Testis (tissue), 2 donors: ENCODE measurements at regions not wholly inside any gene's neighbourhood (a gene's known extent, or its start where the extent isn't known, plus 50 kb on each side); places are given as distances from the start of the nearest gene placed in this dataset.

ENCODE experiments used
- DNase-seq: peaks from one replicate; pipeline ENCODE4 v3.0.0-alpha.2; 2019
- H3K27ac ChIP-seq, 2 donors: fragments of 200-600 bp; sonication (generic); one replicate each; pipeline ENCODE4 v1.5.1; 2019
- H3K27me3 ChIP-seq: fragments of 200-600 bp; sonication (generic); one replicate; pipeline ENCODE4 v1.5.1; 2019
- H3K36me3 ChIP-seq: fragments of 200-600 bp; sonication (generic); one replicate; pipeline ENCODE4 v1.5.1; 2017; ENCODE audit warnings: low read depth; ENCODE audit errors: missing control alignments
- H3K4me1 ChIP-seq: fragments of 200-600 bp; sonication (generic); one replicate; pipeline ENCODE4 v1.5.1; 2019
- H3K4me3 ChIP-seq, 2 donors: fragments of 200-600 bp; sonication (generic); one replicate each; pipeline ENCODE4 v1.5.1; 2017 to 2019
- H3K9me3 ChIP-seq: fragments of 200-600 bp; sonication (generic); one replicate; pipeline ENCODE4 v1.5.1; 2017
- CTCF ChIP-seq, 3 experiments: fragments of 450-650 bp in 2 of 3; fragments of 200-600 bp in 1 of 3; sonication (generic) in 1 of 3; IDR thresholded peaks; one replicate each; pipeline ENCODE4 v1.5.1; 2016 to 2019; ENCODE audit warnings: antibody characterized with exemption in 3 of 3, mild to moderate bottlenecking in 2 of 3, moderate library complexity in 1 of 3
- POLR2A ChIP-seq: fragments of 450-650 bp; IDR thresholded peaks from one replicate; pipeline ENCODE4 v1.6.1; 2017; ENCODE audit warnings: antibody characterized with exemption, mild to moderate bottlenecking, moderate library complexity
- WGBS, 2 donors: methylation state at CpG; one replicate each; pipeline ENCODE4 v1.1.5; 2018; 5-methylcytosine and 5-hydroxymethylcytosine counted together
- intact Hi-C: fragments of 100-400 bp; cut with DNase I; formaldehyde crosslinking; loops from one replicate; pipeline ENCODE4 v1.15.1; 2023; ENCODE audit warnings: low total_unique reads

DNA sequence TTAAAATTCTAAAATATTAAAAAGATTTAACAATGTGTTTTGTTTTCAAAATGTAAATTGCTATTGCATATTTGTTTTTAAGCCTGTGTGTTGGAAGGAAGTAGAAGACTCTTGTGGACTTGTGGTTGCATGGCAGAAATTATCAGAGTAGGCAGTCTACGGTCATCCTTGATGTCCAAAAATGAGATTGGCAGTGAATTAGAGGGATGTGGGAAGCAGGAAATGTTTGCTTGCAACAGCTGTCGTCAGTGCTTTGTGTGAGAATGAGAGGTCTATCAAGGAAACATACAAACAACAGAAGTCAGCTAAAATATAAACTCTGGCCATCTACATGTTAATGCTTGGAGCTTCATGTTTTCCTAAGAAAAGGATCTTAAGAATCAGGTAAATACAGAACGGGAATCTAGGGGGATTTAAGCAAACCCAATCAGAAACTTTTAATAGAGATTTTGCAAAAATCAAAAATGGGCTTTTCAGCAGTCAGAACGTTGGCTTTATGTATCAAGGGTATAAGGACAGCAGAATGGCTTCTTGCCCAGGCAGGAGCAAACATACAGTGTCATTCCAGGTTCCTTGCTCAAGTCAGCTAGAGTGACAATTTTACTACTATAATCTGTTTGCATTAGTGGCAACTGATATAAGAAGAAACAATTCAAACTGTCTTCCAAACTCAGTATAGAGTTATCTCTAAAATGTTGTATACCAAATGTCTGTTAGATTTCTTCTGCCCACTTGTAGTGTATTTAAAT lies 196.7 kb downstream of the CYB561 start:
- no peak overlapping the region for H3K27ac ChIP-seq
- no peaks in the 10 kb centered on the region for H3K27me3 ChIP-seq
- no peaks in the 10 kb centered on the region for H3K4me1 ChIP-seq
- no peaks in the 10 kb centered on the region for H3K9me3 ChIP-seq
- WGBS, 2 donors, result 47 to 50% methylated on average over 4 of the region's 4 CpGs
- no peak for DNase-seq
- H3K4me3 ChIP-seq, result no peak overlapping the region
- H3K36me3 ChIP-seq, result no peaks in the 10 kb centered on the region
- intact Hi-C loops, result no loop called here
- no peak for TF ChIP-seq POLR2A
- TF ChIP-seq CTCF (IDR thresholded peaks at IDR 0.05), result no peak

- TF ChIP-seq CTCF (IDR thresholded peaks at IDR 0.05), result no peak
- no peak for TF ChIP-seq POLR2A
- WGBS, 2 donors, result 42 to 49% methylated on average over 3 of the region's 3 CpGs
- H3K4me3 ChIP-seq, result no peak overlapping the region
- no peaks in the 10 kb centered on the region for H3K36me3 ChIP-seq
- intact Hi-C loops, result no loop called here
- H3K9me3 ChIP-seq, result no peaks in the 10 kb centered on the region
- no peak for DNase-seq
- no peaks in the 10 kb centered on the region for H3K27me3 ChIP-seq
- H3K4me1 ChIP-seq, result no peaks in the 10 kb centered on the region
- no peak overlapping the region for H3K27ac ChIP-seq
Observed at GRCh38 chr17:63250830-63251229, 195.3 kb downstream of the CYB561 start.

DNA sequence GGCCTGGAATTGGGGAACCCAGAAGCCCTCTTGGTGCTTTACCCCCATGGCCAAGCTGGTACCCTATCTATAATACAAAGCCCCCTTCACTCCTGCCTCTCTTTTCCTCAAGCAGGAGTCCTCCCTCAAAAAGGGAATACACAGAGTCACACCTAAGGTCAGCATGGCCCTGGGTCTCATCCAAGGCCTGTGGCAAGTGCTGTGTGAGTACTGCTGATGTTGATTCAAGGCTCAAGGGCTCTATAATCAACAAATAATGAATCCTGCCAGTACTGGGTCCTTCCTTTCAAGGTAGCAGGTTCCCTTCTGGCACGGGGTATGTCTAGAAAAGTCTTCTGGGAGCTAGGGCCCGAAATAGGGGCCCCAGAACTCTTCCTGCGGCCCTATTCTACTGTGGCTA lies 187.3 kb downstream of the CYB561 start:
- WGBS, 2 donors, result 95% methylated on average over 3 of the region's 3 CpGs
- H3K27ac ChIP-seq, result no peak overlapping the region

DNA sequence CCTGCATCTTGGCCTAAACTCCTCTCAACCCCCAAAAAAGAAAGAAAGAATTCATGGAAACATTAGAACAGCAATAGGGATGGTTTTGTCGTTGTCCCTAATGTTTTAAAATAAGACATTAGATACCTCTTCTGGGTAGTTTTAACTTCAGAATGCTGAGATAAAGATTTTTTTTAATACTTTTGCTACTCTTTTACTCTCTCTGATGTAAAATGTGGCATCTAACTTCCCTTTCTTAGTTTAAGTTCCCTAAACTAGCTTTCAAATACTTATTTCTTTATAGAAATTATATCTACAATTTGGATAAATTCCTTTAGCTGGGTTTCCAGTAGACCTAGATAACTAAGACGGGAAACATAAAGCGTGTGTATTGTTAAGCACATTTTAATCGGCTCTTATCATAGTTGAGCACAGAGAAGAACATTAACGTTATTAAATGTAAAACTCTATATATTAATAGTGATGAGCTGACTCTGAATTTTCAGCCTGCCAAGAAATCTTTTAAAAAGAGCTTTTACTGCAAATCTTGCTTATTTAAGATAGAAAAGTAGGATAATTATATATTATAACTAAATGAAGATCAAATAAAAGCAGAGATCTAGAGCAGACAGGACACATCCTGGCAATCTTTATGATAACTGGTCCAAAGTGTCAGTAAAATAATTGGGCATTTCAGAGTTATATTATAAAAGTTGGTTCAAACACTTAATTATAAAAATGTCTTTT lies 183.2 kb downstream of the CYB561 start:
- Histone ChIP-seq H3K36me3 (no peaks in the 10 kb centered on the region), H3K9me3 (no peaks in the 10 kb centered on the region), H3K4me1 (no peaks in the 10 kb centered on the region), H3K27ac (no peak overlapping the region), H3K4me3 (no peak overlapping the region), H3K27me3 (no peaks in the 10 kb centered on the region)
- TF ChIP-seq CTCF (IDR thresholded peaks at IDR 0.05), result no peak
- TF ChIP-seq POLR2A, result no peak
- 57 to 71% methylated on average over 5 of the region's 5 CpGs for WGBS, 2 donors
- DNase-seq, result no peak
- intact Hi-C loops, result no loop called here

More for the DNA sequence above, 187.3 kb downstream of the CYB561 start:
- H3K4me3 ChIP-seq, result no peak overlapping the region
- H3K36me3 ChIP-seq, result no peaks in the 10 kb centered on the region
- H3K4me1 ChIP-seq, result no peaks in the 10 kb centered on the region
- TF ChIP-seq CTCF (IDR thresholded peaks at IDR 0.05), result no peak
- no peak for TF ChIP-seq POLR2A
- no peaks in the 10 kb centered on the region for H3K27me3 ChIP-seq
- no peak for DNase-seq
- intact Hi-C loops, result no loop called here
- no peaks in the 10 kb centered on the region for H3K9me3 ChIP-seq
